GM18508 (cell line): ENCODE measurements at regions not wholly inside any gene's neighbourhood (a gene's known extent, or its start where the extent isn't known, plus 50 kb on each side); places are given as distances from the start of the nearest gene placed in this dataset.

Source experiments
- ATAC-seq: cut with Tn5 transposase; IDR thresholded peaks from one replicate; pipeline ENCODE4 v1.9.1; 2021; ENCODE audit warnings: moderate number of reproducible peaks; ENCODE audit not compliant: insufficient read depth, unreplicated experiment

DNA sequence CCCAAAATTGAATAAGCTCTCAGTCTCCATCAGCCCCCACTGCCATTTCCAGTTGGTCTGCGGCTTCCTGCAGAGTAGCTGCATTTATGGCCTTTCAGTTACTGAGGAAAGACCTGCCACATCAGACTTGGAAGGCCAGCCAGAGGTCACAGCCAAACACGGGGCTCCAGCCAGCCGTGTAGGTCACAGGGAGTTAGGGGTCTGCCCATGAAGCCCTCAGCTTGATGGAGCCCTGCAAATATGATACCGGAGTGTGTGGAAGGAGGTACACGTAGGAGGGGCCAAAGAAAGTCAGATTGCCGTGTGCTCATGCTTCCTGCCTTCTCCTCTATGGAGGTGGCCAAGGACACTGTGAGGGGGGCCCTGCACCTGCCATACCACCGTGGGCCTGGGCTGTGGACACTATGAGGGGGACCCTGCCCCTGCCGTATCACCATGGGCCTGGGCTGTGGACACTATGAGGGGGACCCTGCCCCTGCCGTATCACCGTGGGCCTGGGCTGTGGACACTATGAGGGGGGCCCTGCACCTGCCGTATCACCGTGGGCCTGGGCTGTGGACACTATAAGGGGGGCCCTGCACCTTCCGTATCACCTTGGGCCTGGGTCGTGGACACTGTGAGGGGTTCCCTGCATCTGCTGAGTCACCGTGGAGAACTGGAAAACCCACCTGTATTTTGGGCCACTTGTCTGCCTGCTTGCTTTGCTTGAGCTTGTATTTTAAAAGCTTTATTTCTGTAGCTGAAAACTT, 335.7 kb upstream of the SHH start:
- ATAC-seq, result no peak

DNA sequence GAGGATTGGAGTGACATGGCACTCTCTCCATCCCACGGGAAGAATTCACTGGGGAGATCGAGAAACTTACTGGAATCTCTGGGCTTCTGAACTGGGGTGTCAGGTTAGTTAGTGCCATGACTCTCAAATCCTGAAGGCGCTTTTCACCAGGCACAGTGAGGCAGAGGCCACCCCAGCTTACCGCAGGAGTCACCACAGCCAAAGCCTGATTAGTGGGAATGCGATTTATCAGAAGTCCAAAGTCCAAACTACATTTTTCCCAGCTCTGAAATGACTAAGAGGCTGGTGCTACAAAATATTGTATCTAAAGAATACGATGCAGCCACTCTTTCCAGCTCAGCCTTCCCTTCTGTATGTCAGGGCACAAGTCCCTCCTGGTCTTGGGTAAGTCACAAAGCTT, 334.8 kb upstream of the SHH start:
- no peak for ATAC-seq

DNA sequence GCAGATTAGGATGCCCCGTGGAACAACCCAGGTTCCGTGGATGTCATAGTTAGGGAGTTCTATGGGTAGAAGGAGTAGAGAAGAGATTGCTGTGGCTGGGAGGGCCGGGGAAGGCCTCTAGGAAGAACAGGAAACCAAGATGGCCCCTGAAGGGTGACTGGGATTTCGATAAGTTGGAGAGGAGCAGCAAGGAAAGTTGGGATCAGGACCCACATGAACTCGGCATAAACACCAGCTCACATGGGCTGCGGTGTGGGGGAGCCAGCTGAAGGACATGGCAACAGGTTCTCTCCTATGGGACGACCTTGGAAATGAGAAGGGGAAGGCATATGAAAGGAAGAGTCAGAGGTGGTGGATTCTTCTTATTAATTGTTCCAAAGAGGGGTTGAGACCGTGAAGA, 333.7 kb upstream of the SHH start:
- ATAC-seq, result no peak

DNA sequence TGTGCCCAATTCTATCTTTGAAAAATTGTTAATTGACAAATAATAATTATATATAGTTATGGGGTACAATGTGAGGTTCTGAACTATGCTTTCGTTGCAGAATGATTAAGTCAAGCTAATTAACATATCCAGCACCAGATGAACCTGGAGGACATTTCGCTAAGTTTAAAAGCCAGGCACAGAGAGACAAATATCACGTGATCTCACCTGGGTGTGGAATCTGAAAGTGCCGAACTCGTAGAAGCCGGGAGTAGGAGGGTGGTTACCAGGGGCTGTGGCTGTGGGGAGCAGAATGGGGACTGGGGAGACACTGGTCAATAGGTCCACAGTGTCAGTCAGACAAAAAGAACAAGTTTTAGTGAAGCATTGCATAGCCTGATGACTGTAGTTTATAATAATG, 332.9 kb upstream of the SHH start:
- no peak for ATAC-seq

DNA sequence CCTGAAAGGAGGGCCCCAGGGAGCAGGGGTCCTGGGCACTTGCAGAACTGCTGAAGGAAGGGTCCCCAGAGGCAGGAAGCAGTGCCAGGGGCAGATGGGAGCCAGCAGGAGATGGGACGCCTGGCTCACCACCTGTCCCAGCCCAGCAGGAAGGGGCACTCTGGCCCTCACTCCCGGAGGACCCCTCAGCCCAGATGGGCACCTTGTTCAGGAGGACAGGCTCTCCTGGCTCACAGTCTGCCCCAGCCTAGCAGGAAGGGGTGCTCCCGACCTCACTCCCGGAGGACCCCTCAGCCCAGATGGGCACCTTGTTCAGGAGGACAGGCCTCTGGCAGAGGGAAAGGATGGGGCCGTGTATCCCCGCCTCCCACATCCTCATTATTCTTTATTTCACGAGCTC, 331.4 kb upstream of the SHH start:
- no peak for ATAC-seq

DNA sequence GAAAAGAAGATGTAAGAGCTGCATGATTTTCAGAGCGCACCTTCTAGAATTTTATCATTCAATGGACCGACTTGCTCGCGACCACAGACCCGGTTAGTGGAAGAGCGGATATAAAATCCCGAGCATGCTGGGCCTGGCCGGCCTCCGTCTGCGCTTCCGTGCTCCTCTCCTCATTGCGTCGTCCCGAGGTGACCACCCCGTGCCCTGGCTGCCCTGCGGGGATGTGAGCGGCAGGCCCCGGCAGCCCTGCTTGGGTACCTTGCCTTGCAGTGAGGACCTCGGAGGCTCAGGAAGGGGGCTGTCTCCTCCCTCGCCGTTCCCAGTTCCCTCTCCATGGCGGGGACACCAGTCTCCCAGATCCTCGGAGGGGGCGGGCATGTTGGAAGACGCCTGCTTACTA, 330.9 kb upstream of the SHH start:
- no peak for ATAC-seq

DNA sequence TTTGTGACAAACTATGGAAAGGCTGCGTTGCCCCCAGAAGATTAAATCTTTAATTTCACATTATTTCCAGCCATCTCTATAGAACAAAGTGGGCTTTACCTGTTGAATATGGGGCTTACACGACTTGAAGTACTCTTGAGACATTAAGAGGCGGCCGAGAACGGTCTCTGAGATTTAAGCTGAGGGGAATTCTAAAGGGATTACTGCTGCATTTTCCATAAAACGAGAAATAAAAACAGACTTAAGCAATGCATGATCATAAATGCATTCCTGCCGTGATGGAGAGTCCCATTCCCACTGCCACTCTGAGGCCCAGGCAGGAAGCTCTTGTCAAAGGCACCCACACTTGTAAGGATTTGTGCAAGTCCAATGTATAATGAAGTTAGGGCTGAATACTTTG, 329.7 kb upstream of the SHH start:
- ATAC-seq, result no peak

DNA sequence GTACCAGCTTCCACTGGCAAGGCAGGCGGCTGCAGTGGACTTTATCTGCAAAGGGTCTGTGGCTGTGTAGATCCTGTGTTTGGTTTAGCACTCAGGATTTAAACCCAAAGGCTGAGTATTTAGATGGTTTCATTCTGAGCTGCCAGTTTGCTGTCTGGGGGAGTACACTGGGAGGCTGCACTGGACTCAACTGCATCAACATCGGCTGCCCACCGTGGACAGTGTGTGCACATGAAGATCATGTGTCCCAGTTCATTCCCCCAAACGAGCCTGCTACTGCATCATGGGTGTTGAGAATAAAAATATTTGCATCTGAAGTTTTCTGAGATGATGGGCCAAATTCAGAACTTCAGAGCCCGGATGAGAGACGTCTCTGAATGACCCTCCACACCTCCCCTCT, 328.6 kb upstream of the SHH start:
- no peak for ATAC-seq

DNA sequence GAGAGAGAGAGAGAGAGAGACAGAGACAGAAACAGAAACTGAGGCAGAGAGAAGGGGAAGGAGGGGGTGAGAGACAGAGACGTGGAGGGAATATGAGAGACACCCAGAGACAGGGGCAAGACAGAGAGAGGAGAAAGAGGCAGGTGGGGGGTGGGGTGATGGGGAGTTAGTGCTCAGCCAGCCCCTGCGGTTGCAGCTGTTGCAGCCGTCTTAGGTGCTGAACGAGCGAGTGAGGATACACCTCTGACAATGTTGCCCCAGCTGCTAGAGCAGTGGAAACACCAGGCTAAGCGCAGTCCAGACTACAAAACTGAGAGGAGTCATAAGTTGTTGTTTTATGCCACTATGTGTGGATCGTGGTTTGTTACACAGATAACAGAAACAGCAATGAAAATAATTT, 328.2 kb upstream of the SHH start:
- ATAC-seq, result no peak

DNA sequence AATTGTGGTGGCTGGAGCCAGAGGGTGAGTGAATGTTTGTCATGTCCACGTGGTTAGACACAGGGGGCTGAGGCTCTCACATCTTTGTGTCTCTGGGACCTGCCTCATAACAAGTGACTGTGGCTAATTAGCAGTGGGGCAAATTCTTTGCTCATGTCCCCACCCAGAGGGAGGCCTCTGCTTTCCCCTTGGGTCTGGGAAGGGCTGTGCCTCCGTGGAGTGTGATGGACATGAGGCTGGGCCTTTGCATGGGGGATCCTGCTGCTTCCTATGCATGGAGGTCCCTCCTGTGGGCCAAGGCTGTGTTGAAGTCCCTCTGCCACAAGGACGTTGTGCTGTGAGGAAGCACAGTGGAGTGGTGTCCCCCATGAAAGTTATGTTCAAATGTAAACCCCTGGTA, 327.4 kb upstream of the SHH start:
- no peak for ATAC-seq

DNA sequence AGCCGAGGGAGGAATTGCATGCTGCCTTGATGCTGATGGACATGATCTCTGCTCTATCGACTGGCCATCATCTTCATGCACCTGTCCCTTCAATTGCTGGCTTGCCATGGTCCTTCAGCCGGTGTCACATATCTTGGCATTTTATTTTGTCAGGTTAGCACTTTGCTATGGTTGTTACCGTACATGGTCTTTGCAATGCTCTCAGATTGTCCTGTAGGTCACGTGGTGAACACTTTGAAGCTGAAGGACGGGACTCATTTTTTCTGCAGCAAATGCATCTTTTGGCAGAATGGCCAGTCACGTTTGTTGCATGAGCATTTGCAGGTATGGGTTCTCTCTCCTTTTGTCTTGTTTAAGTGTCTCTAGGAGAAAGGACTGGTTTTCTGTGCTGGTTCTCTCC, 326.8 kb upstream of the SHH start:
- ATAC-seq, result no peak

DNA sequence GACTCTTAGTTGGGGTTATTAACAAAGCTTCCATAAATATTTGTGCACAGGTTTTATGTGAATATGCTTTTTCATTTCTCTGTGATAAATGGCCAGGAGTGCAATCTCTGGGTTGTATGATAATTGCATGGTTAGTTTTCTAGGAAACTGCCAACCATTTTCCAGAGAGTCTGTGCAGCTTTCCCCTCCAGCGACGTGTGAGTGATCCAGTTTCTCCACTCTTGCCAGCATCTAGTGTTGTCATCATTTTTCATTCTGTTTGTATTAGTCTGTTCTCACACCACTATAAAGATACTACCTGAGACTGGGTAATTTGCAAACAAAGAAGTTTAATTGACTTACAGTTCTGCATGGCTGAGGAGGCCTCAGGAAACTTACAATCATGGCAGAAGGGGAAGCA, 319.6 kb upstream of the SHH start:
- ATAC-seq, result no peak

DNA sequence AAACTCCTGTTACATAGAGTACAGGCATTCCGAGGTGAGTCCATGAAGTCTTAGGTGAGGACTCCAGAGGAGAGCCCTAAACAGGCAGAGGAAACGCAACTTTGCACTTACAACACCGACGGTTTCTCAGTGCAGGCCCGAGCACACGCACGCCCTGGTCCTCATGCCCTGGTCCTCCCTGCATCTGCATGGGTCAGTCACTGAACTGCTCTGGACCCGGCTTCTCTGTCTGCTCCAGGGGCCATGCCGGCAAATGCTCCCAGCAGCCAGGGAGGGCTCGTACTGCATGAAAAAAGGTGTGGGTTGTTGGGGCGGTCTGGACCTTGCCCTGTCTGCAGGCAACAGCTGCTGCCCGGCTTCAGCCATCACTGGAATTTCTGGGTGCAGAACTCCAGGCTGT, 317.3 kb upstream of the SHH start:
- ATAC-seq, result no peak

DNA sequence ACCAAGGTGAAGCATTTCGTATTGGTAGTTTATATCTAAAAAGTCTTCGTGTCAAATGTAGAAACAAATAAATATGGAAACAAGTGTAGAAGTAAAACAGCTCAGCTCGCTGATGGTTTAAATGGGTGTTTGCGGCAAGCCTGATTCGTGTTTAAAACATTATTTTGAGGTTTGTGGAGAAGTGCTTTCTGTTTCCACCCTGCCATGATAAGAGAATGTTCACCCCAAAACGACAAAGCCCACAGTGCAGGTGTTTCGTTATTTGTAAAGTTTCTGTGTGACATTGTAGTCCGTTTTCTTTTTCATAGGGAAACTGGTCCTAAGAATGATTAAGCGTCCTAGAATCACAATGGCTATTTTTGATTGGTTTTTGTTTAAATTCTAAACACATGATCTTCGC, 316.2 kb upstream of the SHH start:
- no peak for ATAC-seq

DNA sequence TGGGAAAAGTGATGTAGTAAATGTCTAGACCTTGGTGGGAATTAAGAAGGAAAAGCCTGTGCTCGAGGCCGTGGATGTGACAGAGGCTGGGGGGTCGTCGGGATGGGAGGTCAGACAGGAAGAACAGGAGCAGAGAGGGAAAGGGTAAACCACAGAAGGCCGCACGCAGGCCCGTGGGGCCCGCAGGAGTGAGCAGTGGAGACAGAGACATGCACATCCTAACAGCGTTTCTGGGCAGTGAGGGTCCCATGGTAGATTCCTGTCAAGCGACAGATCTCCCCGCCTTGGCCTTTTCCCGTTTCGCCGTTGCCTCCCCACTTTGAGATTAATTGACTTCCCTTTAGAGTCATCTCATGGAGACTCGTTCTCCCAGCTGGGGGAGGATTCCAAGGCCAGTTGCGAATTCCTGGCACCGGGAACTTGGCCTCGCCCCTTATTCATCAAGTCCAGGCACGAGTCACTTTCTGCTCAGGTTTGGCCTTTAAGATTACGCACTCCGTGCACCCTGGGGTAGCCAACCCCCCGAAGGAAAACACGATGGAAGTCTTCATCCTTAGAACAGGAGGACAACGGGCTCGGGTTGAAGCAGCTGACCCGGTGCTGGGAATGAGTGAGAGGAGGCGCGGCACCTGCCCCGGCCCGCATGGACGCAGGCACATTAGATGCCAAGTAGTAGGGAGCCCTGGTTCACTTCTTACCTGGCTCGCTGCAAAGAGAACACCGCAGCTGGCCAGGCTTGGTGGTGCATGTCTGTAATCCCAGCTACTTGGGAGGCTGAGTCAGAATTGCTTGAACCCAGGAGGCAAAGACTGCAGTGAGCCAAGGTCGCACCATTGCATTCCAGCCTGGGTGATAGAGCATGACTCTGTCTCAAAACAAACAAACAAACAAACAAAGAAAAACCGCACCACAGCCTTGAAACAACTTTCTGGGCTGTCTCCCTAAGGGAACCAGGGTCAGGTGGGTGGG, 315.2 kb upstream of the SHH start:
- ATAC-seq, result no peak

DNA sequence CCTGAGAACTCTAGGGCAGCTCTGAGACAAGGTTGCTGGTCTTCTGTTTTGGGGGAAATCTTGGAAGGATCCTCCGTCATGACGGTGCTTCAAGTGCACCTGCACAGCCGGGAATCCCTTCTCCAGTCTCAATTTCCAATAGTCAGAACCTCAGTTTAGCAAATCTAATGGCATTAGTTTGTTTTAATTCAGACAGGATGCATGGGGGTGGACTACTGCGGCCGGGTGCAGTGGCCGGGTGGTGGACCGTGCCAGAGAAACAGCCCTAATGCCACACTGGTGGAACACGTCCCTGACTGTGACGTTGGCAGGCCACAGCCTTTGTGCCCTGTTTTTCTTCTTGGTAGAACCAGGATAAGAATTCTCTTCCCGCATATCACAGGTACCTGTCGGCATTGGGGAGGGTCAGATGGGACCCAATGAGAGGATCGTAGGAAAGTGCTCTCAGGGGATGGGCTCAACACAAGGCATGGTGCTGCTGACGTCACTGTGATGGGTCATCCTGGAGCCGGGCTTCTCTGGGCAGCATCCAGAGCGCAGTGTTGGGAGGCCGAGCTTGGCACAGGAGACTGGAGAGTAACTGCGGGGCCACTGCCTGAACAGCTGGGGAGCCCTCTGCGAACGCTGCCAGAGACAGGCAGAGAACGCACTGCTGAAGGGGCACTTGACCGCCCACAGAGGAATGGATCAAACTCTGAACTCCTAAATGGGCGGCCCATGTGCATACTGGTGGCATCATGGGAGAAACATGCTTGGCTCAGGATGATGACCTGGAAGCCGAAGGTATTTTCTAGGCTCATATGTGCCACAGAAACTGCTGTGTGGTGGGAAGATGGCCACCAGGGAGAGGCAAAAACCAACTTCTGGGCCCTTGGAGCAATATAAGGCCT, 313.8 kb upstream of the SHH start:
- no peak for ATAC-seq

DNA sequence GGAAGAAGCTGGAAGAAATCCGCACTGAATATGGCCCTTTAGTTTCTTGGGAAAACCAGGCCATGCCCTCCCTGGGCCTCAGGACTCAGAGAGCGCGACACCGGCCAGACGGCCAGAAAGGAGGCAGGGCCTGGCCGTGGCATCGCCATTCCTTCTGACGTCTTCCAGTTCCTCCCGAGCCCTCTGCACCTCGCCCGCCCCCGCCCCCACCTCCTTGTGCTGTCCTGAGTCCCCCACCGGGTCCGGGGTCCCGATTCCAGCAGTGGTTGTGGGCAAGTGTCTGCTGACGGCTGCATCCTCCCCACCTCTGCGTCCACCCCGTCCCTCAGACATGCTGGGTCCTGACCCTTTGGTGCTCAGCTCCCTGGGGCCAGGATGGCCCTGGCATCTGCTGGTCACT, 312.1 kb upstream of the SHH start:
- ATAC-seq, result no peak

DNA sequence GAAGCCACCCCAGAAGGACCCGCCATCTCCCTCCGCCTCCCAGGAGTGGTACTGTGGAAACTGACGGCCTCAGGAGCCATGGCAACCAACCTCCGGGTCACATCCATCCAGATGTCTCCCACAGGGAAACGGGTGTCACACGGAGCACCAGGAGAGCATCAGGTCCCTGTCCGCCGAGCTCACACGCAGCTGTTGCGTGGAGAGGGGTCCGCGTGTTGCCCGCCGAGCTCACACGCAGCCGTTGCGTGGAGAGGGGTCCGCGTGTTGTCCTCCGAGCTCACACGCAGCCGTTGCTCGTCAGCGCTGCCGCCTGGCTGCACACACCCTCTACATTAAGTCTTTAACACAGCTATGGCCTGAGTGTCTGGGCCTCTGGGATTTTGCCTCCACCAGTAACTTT, 311.1 kb upstream of the SHH start:
- ATAC-seq, result no peak

DNA sequence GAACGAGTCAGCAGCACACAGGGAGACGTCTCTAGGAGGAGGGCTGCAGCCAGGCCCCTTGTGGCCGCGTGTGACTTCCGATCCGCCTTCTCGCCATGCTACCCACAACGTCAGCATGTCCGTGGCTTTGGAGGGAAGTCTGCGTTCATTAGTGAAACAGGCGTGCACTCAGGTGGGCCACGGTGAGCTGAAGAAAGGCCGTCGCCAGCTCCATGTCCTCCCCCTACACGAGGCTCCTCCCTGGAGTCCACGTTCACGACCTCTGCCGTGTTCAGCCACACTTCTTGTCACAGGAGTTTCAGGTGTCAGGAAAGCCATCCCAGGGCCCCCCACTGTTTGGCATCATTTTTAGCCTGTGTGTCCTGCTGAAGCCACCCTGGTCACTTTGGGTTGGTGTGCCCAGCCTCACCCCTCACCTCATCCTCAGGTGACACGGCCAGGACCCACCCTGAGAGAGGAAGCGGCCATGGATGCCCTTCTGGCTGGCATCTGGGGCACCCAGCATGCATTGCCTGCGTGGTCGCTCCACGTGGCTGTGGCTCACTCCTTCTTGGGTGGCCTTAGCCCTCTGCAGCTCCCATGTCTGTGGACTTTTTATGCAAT, 310.6 kb upstream of the SHH start:
- ATAC-seq, result no peak

DNA sequence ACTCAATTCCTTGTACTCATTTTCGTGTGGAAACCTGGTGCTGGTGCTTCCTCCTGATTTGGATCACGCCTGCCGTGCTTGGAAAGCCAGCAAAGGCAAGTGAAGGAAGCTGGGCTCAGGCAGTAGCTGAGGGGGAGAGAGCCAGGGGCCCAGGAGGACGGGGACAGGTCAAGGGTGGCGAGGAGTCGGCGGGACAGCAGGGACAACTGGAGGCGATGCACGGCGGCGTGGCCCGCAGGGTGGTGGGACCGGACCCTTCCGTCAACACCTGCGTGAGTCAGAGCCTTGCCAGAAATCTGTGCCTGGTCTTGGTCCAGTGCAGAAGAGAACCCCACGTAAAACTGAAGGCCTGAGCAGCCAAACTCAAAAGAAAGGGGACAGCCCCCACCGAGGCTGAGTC, 309.7 kb upstream of the SHH start:
- ATAC-seq, result no peak
